Left lung (tissue), 4 donors: ENCODE measurements at regions not wholly inside any gene's neighbourhood (a gene's known extent, or its start where the extent isn't known, plus 50 kb on each side); places are given as distances from the start of the nearest gene placed in this dataset.

Experiments
- ATAC-seq: fragments of 200-7000 bp; cut with Tn5 transposase; one replicate; pipeline ENCODE4 v1.9.1; 2020; ENCODE audit warnings: moderate library complexity
- DNase-seq, 4 donors: peaks; one replicate each; pipeline ENCODE4 v3.0.0-alpha.2; 2013 to 2020
- H3K27ac ChIP-seq, 2 donors: fragments of 200-600 bp; sonication (generic) in 1 of 2; one replicate each; pipeline versions ENCODE4 v1.5.0 to v1.8.0; 2020 to 2021
- H3K27me3 ChIP-seq, 2 donors: fragments of 200-600 bp; sonication (generic) in 1 of 2; one replicate each; pipeline versions ENCODE4 v1.5.0 to v1.8.0; 2020 to 2021
- H3K36me3 ChIP-seq, 2 donors: fragments of 200-600 bp; sonication (generic) in 1 of 2; one replicate each; pipeline versions ENCODE4 v1.5.0 to v1.8.0; 2020 to 2021
- H3K4me1 ChIP-seq, 2 donors: fragments of 200-600 bp; one replicate each; pipeline ENCODE4 v1.8.0; 2021
- H3K4me3 ChIP-seq, 2 donors: fragments of 200-600 bp; sonication (generic) in 1 of 2; one replicate each; pipeline versions ENCODE4 v1.5.0 to v1.8.0; 2020 to 2021; ENCODE audit warnings: mild to moderate bottlenecking in 1 of 2
- H3K9me3 ChIP-seq, 2 donors: fragments of 200-600 bp; sonication (generic) in 1 of 2; one replicate each; pipeline versions ENCODE4 v1.5.0 to v1.8.0; 2020 to 2021
- intact Hi-C, 2 donors: fragments of 100-400 bp; cut with DNase I; formaldehyde crosslinking; loops; one replicate each; pipeline versions ENCODE4 v1.11.2 to v1.14.2; 2022
- TF ChIP-seq, protein P1 (sequence below), 2 donors: fragments of 200-600 bp; sonication (generic) in 1 of 2; IDR thresholded peaks; one replicate each; pipeline versions ENCODE4 v1.5.0 to v1.8.0; 2021; ENCODE audit warnings: antibody characterized with exemption in 2 of 2
- donor health status: DM: no; HTN: yes; CAD: no.
- donor health status: DM: no; HTN: no; CAD: no.

DNA sequence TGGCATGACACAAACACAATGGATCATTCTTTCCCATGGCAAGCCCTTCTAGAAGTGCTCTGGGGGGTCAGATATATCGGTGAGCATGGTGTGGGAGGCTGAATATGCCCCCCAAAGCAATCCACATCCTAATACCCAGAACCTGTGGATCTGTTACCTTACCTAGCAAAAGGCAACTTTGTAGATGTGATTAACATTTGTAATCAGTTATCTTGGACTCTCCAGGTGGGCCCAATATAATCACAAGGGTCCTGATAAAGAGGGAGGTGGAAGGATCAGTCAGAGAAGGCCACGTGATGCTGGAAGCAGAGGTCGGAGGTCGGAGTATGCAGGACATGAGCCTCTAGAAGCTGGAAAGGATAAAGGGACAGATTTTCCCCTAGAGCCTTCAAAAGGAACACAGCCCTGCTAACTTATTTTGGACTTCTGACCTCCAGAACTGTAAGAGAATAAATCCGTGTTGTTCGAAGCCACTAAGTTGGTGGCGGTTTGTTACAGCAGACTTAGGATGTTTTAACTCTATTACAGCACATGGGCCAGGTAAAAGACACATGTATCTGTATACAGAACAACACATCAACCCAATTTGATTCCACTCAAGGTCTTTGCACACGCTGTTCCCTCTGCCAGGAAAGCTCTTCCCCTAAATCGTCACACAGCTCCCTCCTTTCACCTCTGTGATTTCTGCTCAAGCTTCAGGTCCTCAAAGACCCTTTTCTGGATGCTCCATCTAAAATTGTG, 115.3 kb downstream of the NOG start:
- ATAC-seq: no peak
- Histone ChIP-seq H3K9me3 (no peaks in the 10 kb centered on the region), H3K36me3 (no peaks in the 10 kb centered on the region), H3K4me1 (no peaks in the 10 kb centered on the region), H3K4me3 (no peak overlapping the region), H3K27ac (no peak overlapping the region), H3K27me3 (no peaks in the 10 kb centered on the region)
- intact Hi-C loops: no loop called here
- no peak for DNase-seq
- TF ChIP-seq, protein P1, sequence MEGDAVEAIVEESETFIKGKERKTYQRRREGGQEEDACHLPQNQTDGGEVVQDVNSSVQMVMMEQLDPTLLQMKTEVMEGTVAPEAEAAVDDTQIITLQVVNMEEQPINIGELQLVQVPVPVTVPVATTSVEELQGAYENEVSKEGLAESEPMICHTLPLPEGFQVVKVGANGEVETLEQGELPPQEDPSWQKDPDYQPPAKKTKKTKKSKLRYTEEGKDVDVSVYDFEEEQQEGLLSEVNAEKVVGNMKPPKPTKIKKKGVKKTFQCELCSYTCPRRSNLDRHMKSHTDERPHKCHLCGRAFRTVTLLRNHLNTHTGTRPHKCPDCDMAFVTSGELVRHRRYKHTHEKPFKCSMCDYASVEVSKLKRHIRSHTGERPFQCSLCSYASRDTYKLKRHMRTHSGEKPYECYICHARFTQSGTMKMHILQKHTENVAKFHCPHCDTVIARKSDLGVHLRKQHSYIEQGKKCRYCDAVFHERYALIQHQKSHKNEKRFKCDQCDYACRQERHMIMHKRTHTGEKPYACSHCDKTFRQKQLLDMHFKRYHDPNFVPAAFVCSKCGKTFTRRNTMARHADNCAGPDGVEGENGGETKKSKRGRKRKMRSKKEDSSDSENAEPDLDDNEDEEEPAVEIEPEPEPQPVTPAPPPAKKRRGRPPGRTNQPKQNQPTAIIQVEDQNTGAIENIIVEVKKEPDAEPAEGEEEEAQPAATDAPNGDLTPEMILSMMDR (IDR thresholded peaks at IDR 0.05): no peak

DNA sequence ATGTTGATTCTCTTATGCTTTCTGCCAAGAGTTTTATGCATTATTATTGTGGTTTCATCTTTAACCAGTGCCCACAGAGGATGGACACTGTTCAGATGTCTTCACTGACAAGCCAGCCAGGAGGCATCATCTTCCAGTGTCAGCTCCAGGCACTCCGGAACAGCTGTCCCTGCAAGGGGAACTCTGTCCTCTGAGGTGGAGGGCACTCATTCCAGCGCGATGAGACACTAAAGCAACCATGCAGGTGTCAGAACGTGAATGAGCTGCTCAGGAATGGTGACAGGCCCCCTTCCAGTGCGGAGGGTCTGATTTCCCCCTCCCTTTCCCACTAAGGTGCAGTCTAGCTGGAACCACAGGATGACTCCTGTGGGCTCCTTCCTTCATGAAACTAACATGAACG, 117.5 kb downstream of the NOG start:
- intact Hi-C loops: loop anchor here in 1 of 2 donors (5.0 kb wide), 1 partner anchor 119 kb away; the partner anchor contains the start of gene NOG
- TF ChIP-seq, protein P1 (IDR thresholded peaks at IDR 0.05): no peak
- Histone ChIP-seq H3K36me3 (no peaks in the 10 kb centered on the region), H3K27ac (no peak overlapping the region), H3K4me3 (no peak overlapping the region), H3K27me3 (no peaks in the 10 kb centered on the region), H3K9me3 (no peaks in the 10 kb centered on the region), H3K4me1 (no peaks in the 10 kb centered on the region)
- DNase-seq (no peak), ATAC-seq (no peak)

DNA sequence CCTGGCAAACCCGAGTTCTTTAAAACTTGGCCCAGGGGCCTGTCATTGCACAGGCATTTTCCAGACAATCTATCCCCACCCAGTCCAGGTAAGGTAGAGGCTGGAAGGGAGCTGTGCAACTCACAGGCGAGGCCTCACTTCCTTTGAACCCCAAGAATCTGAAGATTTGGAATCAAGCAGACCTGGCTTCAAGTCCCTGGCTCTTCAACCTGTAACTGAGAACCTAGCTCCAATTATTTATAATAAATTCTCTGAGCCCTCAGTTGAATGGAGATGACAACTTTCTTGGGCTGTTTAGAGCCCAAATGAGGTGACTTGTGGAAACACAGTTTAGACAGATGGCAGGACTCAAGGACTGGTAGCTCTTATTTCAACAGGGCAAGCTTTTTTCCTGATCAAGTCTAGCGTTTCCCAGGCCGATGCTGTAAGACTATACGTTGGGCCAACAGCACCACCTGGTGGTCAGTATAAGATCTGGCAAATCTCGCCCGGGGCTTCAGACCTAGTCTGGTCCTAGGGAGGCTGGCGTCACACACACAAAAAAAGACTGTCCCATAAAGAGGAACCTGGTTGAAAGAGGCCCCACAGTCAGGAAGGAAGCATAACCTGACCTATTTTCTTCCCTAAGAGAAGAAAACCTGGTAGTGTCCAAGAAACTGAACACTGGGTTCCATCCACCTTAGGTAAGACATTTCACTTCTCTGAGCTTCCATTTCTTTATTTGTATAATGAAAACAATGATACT, 117.9 kb downstream of the C17orf67 start:
- no peaks in the 10 kb centered on the region for H3K27me3 ChIP-seq
- peak in 3 of 4 donors; percentile 73 to 85 (median 75) for DNase-seq

DNA sequence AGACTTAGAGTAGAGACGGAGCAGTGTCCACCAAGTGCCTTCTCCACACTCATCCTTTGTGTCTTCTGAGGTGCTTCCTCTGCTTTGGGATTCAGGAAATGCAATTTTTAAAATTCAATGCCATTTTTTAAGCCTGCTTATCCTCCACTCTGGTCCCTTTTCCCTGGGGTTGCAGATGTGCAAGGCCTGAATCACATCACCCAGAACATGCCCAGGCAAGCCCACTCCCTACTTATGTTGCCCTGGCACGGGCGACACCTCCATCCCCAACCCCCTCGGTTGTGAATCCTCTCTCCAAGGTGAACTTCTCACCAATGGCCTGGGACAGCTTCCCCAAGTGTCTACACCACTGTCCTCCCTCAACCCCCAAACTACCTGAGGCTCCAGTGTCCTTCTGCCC, 116.2 kb downstream of the C17orf67 start:
- no peak for DNase-seq
- intact Hi-C loops: no loop called here
- Histone ChIP-seq H3K27me3 (no peaks in the 10 kb centered on the region), H3K36me3 (no peaks in the 10 kb centered on the region), H3K9me3 (no peaks in the 10 kb centered on the region), H3K4me3 (no peak overlapping the region), H3K27ac (no peak overlapping the region), H3K4me1 (no peaks in the 10 kb centered on the region)
- TF ChIP-seq, protein P1 (IDR thresholded peaks at IDR 0.05): no peak
- no peak for ATAC-seq

More for the DNA sequence above, 117.9 kb downstream of the C17orf67 start:
- intact Hi-C loops: no loop called here
- peak; percentile 99 for ATAC-seq
- Histone ChIP-seq H3K36me3 (no peaks in the 10 kb centered on the region), H3K9me3 (no peaks in the 10 kb centered on the region), H3K4me1 (no peaks in the 10 kb centered on the region), H3K27ac (no peak overlapping the region), H3K4me3 (no peak overlapping the region)
- TF ChIP-seq, protein P1 (IDR thresholded peaks at IDR 0.05): peak; percentile 72 to 89

DNA sequence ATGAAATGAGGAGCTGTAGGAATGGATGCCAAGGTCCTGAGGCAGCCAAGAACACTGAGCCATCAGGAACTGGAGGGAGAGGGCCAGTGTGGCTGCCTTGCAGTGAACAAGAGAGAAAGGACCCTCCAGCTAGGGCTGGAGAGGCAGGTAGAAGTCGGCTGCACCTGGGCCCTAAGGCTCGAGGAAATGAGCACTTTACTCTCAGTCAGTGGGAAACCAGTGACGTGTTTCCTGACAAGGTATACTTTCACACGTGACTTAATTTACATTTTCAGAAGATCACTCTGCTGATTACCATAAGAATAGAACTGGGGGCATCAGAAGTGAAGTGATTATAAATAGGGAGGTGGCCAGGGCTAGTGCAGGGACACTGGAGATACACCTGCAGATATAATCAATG, 115.2 kb downstream of the C17orf67 start:
- no peak overlapping the region for H3K27ac ChIP-seq
- H3K4me1 ChIP-seq: no peaks in the 10 kb centered on the region
- ATAC-seq (no peak), DNase-seq (no peak)
- TF ChIP-seq, protein P1 (IDR thresholded peaks at IDR 0.05): no peak
- H3K36me3 ChIP-seq: no peaks in the 10 kb centered on the region
- H3K9me3 ChIP-seq: no peaks in the 10 kb centered on the region
- no peaks in the 10 kb centered on the region for H3K27me3 ChIP-seq
- intact Hi-C loops: no loop called here
- H3K4me3 ChIP-seq: no peak overlapping the region
